Immature natural killer cell (primary cell): ENCODE measurements at regions not wholly inside any gene's neighbourhood (a gene's known extent, or its start where the extent isn't known, plus 50 kb on each side); places are given as distances from the start of the nearest gene placed in this dataset.

Experiments
- DNase-seq, 3 donors: peaks; one replicate each; pipeline ENCODE4 v3.0.0; 2022; ENCODE audit warnings: mixed read lengths in 1 of 3
- H3K27ac Mint-ChIP-seq, 6 donors: one replicate each; pipeline ENCODE4 v1.8.0; 2020; ENCODE audit warnings: mixed read lengths in 6 of 6, mild to moderate bottlenecking in 5 of 6, inconsistent platforms in 4 of 6, moderate library complexity in 3 of 6
- H3K27me3 Mint-ChIP-seq, 3 donors: one replicate each; pipeline ENCODE4 v1.8.0; 2020 to 2021; ENCODE audit warnings: low read depth in 3 of 3, mild to moderate bottlenecking in 3 of 3, mixed read lengths in 3 of 3, moderate library complexity in 3 of 3, inconsistent platforms in 1 of 3
- H3K36me3 Mint-ChIP-seq, 3 donors: one replicate each; pipeline ENCODE4 v1.8.0; 2020; ENCODE audit warnings: mixed read lengths in 3 of 3, inconsistent platforms in 2 of 3, mild to moderate bottlenecking in 2 of 3
- H3K4me1 Mint-ChIP-seq, 2 donors: one replicate each; pipeline ENCODE4 v1.8.0; 2020; ENCODE audit warnings: inconsistent platforms in 2 of 2, mild to moderate bottlenecking in 2 of 2, mixed read lengths in 2 of 2, moderate library complexity in 1 of 2
- H3K4me3 Mint-ChIP-seq, 5 donors: one replicate each; pipeline ENCODE4 v1.8.0; 2020; ENCODE audit warnings: mild to moderate bottlenecking in 5 of 5, mixed read lengths in 5 of 5, inconsistent platforms in 3 of 5, moderate library complexity in 3 of 5
- H3K9me3 Mint-ChIP-seq, 6 donors: one replicate each; pipeline ENCODE4 v1.8.0; 2020; ENCODE audit warnings: mild to moderate bottlenecking in 6 of 6, mixed read lengths in 6 of 6, inconsistent platforms in 4 of 6, moderate library complexity in 3 of 6

DNA sequence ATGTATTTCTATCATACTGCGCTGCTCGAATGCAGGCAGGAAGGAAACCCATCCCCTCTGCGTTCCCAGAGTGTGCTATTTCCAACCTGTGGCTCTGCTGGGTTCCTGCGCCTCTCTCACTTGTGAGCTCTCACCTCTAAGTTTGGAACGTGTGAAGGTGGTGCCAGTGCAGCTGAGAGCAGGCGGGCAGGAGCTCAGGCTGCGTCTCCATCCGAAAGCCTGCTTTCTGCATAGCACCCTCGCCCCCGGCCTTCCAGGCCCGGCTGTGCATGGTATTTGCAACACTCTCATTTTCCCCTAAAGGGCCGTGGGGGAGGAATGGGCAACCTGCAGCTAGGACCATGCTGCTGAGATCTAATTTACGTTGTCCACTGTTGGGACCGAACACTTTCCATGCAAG lies 288.0 kb upstream of the TSHZ2 start:
- H3K4me3 Mint-ChIP-seq, result no peak overlapping the region
- H3K27me3 Mint-ChIP-seq, result peaks cover 0 to 4% (median 1%) of the 10 kb centered on the region in 3 donors
- H3K4me1 Mint-ChIP-seq, result no peaks in the 10 kb centered on the region
- H3K36me3 Mint-ChIP-seq, result no peaks in the 10 kb centered on the region
- no peaks in the 10 kb centered on the region for H3K9me3 Mint-ChIP-seq
- H3K27ac Mint-ChIP-seq, result no peak overlapping the region
- no peak for DNase-seq

DNA sequence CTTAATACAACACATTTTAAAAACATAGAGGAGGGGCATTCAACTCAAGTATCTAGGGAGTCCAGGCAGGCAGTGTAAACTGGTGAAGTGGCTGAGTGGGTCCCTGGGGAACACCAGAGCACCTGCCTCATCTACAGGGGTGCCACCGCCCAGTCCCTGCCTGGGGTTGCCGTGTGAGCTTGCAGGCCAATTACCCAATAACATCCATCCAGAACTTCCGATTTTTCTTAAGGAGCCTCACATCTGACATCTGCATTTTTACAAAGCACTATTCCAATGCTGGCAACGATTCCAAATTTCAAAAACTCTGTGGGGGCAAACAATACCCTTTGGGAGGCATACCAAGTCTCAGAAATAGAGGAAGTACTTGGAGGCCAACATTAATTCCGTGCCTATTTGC lies 288.4 kb upstream of the TSHZ2 start:
- Mint-ChIP-seq H3K9me3 (no peaks in the 10 kb centered on the region), H3K36me3 (no peaks in the 10 kb centered on the region), H3K27ac (no peak overlapping the region), H3K4me3 (no peak overlapping the region), H3K4me1 (no peaks in the 10 kb centered on the region), H3K27me3 (peaks cover 1 to 4% (median 3%) of the 10 kb centered on the region in 3 donors)
- no peak for DNase-seq

DNA sequence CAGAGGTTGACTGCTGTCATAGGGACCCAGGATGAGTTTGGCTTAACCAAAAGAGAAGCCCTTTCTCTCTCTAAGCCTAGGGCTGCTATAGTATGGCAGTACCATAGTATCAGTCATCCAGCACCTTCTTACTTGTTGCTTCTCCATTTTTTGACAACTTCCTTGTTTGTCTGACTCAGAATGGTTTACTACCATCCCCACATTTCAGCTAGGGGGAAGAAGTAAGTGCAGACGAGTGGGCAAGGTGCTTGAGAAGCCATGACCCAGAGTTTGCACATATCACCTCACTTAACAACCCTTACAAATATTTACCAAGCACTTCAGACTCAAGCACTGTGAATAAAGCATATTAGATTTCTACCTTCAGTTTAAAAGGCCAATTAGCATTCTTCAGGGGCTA lies 289.9 kb upstream of the TSHZ2 start:
- H3K27me3 Mint-ChIP-seq, result peaks cover 1 to 4% (median 3%) of the 10 kb centered on the region in 3 donors
- DNase-seq, result no peak
- no peaks in the 10 kb centered on the region for H3K4me1 Mint-ChIP-seq
- H3K9me3 Mint-ChIP-seq, result peaks cover 0 to 2% (median 0%) of the 10 kb centered on the region in 6 donors
- no peak overlapping the region for H3K27ac Mint-ChIP-seq
- no peak overlapping the region for H3K4me3 Mint-ChIP-seq
- H3K36me3 Mint-ChIP-seq, result no peaks in the 10 kb centered on the region

DNA sequence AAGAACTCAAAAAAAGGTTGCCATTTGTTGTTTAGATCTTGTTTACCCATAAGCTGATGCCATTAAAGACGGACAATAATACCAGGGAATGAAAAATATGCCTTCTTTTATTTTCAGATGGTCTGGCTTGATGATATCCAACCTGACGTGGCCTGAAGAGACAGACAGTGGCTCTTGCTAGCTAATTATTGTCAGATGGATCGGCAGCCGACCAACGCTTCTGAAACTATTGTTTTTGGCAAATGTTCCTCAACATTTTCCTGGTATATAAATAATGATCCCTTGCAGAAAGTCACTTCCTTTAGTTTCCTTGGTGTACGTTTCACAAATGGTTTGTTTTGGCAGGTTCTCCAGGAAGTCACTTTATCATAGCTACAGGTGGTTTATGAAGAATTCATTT lies 290.9 kb upstream of the TSHZ2 start:
- H3K4me1 Mint-ChIP-seq, result no peaks in the 10 kb centered on the region
- H3K9me3 Mint-ChIP-seq, result peaks cover 0 to 2% (median 0%) of the 10 kb centered on the region in 6 donors
- no peak overlapping the region for H3K27ac Mint-ChIP-seq
- no peaks in the 10 kb centered on the region for H3K36me3 Mint-ChIP-seq
- no peak overlapping the region for H3K4me3 Mint-ChIP-seq
- peaks cover 3 to 4% (median 4%) of the 10 kb centered on the region in 3 donors for H3K27me3 Mint-ChIP-seq
- DNase-seq, result no peak

DNA sequence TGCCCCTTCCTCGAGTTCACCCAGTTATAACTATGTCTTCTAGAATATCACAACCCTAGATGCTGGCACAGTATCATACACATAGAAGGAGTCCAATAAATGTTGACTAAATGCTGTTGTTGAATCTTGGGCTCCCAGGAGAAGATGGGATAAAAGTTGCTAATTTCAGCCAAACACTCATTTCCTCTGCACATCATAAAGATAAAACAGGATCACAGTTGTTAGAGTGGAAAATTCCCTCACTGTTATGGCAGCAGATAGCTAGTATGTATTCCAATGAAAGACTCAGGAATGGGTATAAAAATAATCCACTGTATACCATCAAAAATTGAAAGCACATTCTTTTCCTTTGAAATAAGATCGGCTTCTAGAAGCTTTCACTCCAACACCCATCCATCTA lies 294.9 kb upstream of the TSHZ2 start:
- Mint-ChIP-seq H3K9me3 (peaks cover 0 to 2% (median 0%) of the 10 kb centered on the region in 6 donors), H3K4me3 (no peak overlapping the region), H3K27ac (no peak overlapping the region), H3K36me3 (no peaks in the 10 kb centered on the region), H3K4me1 (no peaks in the 10 kb centered on the region), H3K27me3 (peaks cover 2 to 3% (median 3%) of the 10 kb centered on the region in 3 donors)
- DNase-seq, result no peak

DNA sequence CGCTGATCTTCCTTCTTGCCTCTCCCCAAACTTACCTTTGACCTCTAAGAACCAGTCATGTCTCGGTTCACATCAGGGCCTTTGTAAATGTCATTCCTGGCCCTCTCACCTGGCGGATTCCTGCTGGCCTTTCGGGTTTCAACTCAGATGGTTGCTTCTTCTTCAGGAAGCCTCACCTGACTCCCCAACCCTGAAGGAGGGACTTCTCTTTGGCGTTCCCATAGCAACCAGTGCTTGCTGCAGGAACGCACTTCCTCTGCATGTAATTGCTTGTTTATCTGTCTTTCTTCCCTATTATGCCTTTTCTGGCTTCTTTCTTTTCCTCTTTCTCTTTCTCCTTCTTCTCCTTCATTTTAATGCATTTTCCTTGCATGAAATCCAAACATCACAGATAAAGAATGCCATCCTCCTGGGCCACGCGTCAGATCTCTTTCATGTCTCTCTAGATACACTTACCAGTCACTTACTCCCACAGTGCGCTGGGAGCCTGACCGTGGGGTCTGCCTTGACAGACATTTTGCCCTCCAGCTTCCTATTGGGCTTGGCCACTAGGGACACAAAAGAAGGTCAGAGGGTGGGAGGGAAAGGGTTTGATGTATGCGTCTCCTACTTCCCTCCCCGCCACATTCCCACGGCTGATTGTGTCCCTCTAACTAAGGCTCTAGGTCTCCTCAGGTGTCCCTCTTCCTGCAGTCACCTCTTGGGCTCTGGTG lies 295.7 kb upstream of the TSHZ2 start:
- no peak for DNase-seq
- H3K4me1 Mint-ChIP-seq, result no peaks in the 10 kb centered on the region
- H3K4me3 Mint-ChIP-seq, result no peak overlapping the region
- H3K27me3 Mint-ChIP-seq, result peaks cover 0 to 4% (median 3%) of the 10 kb centered on the region in 3 donors
- H3K27ac Mint-ChIP-seq, result no peak overlapping the region
- H3K36me3 Mint-ChIP-seq, result no peaks in the 10 kb centered on the region
- H3K9me3 Mint-ChIP-seq, result peaks cover 0 to 2% (median 0%) of the 10 kb centered on the region in 6 donors

DNA sequence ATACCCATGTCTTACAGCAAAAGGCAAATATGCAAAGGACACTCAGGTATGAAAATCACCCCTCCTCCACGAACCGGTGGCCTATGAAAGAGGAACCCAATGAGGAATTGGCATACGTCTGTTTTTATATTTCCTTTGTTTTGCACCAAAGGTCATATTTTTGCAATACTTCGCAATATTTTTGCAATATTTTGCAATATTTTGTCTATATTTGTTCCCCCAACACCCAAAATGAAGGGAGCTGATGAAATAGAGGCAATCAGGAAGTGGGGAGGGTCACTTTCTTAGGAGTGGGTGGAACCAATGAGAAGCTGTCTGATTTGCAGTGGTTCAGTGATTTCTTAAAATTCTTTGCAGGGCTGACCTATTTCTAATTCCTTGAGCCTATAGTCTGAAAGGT lies 296.8 kb upstream of the TSHZ2 start:
- H3K4me3 Mint-ChIP-seq, result no peak overlapping the region
- no peak for DNase-seq
- H3K9me3 Mint-ChIP-seq, result peaks cover 0 to 2% (median 0%) of the 10 kb centered on the region in 6 donors
- no peaks in the 10 kb centered on the region for H3K36me3 Mint-ChIP-seq
- H3K27ac Mint-ChIP-seq, result no peak overlapping the region
- no peaks in the 10 kb centered on the region for H3K4me1 Mint-ChIP-seq
- peaks cover 3 to 6% (median 4%) of the 10 kb centered on the region in 3 donors for H3K27me3 Mint-ChIP-seq

DNA sequence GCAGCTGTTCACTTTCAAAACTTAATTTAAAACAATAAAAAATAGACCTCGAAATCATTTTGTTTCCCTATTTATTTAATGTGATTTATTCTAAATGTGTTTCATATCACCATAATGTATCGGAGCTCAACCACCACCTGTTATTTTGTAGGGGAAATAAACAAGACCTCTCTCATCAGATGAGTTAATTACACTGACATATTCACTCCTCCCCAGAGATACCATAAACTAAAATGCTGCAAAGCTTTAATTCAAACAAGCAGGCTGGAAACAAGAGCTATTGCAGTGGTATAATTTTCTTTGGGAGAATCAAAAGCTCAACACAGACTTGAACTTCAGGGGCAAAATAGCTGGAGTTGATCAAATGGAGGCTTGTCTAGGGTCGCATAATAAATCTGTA lies 303.5 kb upstream of the TSHZ2 start:
- no peak overlapping the region for H3K27ac Mint-ChIP-seq

DNA sequence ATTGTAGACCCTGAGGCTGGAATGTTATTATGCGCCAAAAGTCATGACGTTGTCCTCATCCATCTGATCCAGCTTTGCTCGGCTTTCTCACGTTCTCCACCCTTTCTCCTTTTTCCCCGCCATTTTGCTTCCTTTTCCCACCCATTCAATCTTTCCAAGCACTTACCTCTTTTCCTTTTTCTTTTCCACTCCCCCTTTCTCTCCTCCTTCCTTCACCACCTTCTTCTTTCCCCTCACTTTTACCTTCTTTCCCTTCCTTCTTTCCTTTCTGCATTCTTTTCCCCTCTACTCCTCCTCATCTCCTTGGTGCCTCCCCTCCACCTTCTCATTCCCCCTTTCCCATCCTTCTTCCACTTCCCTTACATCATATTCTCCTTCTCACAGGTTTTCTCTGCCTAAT lies 304.8 kb upstream of the TSHZ2 start:
- no peak overlapping the region for H3K27ac Mint-ChIP-seq
- no peak overlapping the region for H3K4me3 Mint-ChIP-seq
- peaks cover 3 to 7% (median 5%) of the 10 kb centered on the region in 3 donors for H3K27me3 Mint-ChIP-seq
- H3K36me3 Mint-ChIP-seq, result no peaks in the 10 kb centered on the region
- H3K4me1 Mint-ChIP-seq, result no peaks in the 10 kb centered on the region
- DNase-seq, result no peak
- peaks cover 0 to 4% (median 0%) of the 10 kb centered on the region in 6 donors for H3K9me3 Mint-ChIP-seq

More for the DNA sequence above, 303.5 kb upstream of the TSHZ2 start:
- Mint-ChIP-seq H3K9me3 (peaks cover 0 to 1% (median 0%) of the 10 kb centered on the region in 6 donors), H3K4me3 (no peak overlapping the region), H3K27me3 (peaks cover 3 to 7% (median 5%) of the 10 kb centered on the region in 3 donors), H3K4me1 (no peaks in the 10 kb centered on the region), H3K36me3 (no peaks in the 10 kb centered on the region)
- no peak for DNase-seq

DNA sequence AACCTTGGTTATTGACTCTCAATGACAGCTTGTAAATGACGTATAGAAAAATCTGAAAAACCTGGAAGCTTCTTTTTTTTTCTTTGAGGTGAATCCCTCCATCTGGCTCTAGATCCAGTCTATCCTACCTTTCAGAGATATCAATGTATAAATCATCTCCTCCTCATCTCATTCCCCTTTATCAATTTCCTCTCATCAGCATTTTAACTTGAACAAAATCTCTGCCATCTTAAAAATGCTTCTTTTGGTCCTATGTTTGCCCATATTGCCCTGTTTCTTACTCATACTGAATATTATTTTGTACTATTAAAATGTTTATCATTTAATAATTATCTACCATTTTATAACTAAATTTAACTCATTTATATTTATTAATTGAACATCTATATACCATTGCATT lies 306.7 kb upstream of the TSHZ2 start:
- H3K36me3 Mint-ChIP-seq, result no peaks in the 10 kb centered on the region
- peaks cover 0 to 4% (median 0%) of the 10 kb centered on the region in 6 donors for H3K9me3 Mint-ChIP-seq
- H3K4me3 Mint-ChIP-seq, result no peak overlapping the region
- no peak overlapping the region for H3K27ac Mint-ChIP-seq
- no peak for DNase-seq
- H3K4me1 Mint-ChIP-seq, result no peaks in the 10 kb centered on the region
- H3K27me3 Mint-ChIP-seq, result peaks cover 3 to 4% (median 3%) of the 10 kb centered on the region in 3 donors

DNA sequence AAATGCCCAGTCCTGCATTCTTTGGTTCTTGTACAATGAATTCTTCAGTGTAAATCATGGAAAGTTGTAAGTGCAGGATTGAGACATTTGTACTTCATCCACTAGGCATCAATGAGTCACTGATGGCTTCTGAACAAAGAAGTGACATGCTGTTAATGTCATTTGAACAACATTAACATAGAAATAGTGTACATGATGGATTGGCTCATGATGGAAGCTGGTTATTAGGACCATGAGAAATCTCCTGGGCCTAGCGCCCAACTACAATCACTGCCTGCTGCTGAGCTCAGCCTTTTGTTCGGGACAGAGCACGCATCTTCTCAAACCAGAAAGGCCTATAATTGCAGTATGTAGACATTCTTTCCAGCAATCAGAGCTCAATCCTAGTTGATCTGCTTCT lies 316.8 kb upstream of the TSHZ2 start:
- H3K27me3 Mint-ChIP-seq, result peaks cover 3 to 9% (median 4%) of the 10 kb centered on the region in 3 donors
- peaks cover 0 to 3% (median 0%) of the 10 kb centered on the region in 6 donors for H3K9me3 Mint-ChIP-seq
- H3K36me3 Mint-ChIP-seq, result no peaks in the 10 kb centered on the region
- no peak overlapping the region for H3K27ac Mint-ChIP-seq
- DNase-seq, result no peak
- no peaks in the 10 kb centered on the region for H3K4me1 Mint-ChIP-seq
- no peak overlapping the region for H3K4me3 Mint-ChIP-seq

DNA sequence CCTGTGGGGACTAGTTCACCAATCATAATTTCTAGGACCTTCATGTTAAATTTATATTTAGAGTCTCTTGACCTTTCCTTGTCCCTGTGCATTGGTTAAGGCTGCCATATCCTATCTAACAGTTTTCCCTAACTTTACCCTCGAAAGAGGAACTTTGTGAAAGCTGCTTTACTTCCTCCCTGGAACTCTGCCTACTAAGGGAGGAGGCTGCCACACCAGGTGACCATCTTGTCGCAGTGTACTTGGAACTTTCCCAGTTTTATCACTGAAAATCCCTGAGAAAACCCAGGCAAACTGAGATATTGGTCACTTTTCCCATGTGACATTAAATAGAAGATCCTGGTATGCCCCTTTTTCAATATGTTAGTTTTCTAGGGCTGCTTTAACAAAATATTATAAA lies 317.6 kb upstream of the TSHZ2 start:
- peaks cover 0 to 2% (median 0%) of the 10 kb centered on the region in 6 donors for H3K9me3 Mint-ChIP-seq

DNA sequence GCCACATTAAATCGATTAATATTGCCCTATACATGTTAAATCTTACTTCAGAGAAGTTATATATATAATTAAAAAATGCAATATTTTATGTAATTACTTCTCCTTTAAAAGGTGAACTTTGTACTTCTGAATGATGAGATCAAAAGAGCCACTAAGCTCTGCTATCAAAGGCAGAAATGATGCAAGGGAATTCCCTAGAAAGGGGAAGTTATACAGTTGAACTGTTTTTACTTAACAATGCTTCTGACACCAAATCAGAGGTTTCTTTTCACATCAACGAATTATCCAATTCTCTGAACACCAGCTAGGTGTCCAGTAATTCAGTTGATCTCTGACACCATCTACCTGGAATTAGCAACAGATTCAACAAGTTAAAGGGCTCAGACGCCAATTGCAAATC lies 319.9 kb upstream of the TSHZ2 start:
- DNase-seq, result no peak
- Mint-ChIP-seq H3K27me3 (peaks cover 2 to 4% (median 3%) of the 10 kb centered on the region in 3 donors), H3K9me3 (peaks cover 0 to under 1% (median 0%) of the 10 kb centered on the region in 6 donors), H3K27ac (no peak overlapping the region), H3K4me3 (no peak overlapping the region), H3K4me1 (no peaks in the 10 kb centered on the region), H3K36me3 (no peaks in the 10 kb centered on the region)

More for the DNA sequence above, 317.6 kb upstream of the TSHZ2 start:
- no peaks in the 10 kb centered on the region for H3K4me1 Mint-ChIP-seq
- no peak overlapping the region for H3K4me3 Mint-ChIP-seq
- no peak overlapping the region for H3K27ac Mint-ChIP-seq
- H3K36me3 Mint-ChIP-seq, result no peaks in the 10 kb centered on the region
- no peak for DNase-seq
- H3K27me3 Mint-ChIP-seq, result peaks cover 3 to 9% (median 4%) of the 10 kb centered on the region in 3 donors

DNA sequence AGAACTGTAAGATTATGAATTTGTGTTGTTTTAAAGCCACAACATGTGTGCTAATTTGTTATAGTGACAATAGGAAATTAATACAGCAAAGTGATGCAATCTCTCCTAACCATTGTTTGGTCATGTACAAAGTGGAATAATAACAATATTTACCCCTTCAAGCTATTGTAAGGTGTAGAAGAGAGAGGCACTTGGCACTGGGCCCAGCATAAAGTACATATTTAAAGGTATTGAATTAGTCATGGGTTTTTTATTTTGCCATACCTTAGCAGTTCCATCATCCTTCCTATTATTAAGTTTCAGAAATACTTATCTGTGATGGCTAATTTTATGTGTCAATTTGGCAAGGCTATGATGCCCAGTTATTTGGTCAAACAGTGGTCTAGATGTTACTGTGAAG lies 322.4 kb upstream of the TSHZ2 start:
- Mint-ChIP-seq H3K27ac (no peak overlapping the region), H3K4me1 (no peaks in the 10 kb centered on the region)
- DNase-seq, result no peak

DNA sequence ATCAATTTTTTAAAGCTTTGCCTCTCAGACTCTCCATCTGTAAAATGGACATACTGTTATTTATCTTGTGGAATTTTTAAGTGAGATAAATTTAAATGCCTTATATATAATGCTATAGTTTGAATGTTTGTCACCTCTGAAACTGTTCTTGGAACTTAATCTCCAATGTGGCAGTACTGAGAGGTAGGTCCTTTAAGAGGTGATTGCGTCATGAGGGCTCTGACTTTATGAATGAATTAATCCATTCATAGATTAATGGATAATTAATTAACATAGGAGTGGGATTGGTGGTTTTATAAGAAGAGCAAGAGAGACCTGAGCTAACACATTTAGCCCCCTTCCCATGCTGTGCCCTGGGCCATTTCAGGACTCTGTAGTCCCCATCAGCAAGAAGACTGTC lies 326.3 kb upstream of the TSHZ2 start:
- Mint-ChIP-seq H3K36me3 (no peaks in the 10 kb centered on the region), H3K27ac (no peak overlapping the region), H3K4me3 (no peak overlapping the region), H3K27me3 (peaks cover 2 to 6% (median 2%) of the 10 kb centered on the region in 3 donors), H3K9me3 (no peaks in the 10 kb centered on the region), H3K4me1 (no peaks in the 10 kb centered on the region)
- no peak for DNase-seq

More for the DNA sequence above, 322.4 kb upstream of the TSHZ2 start:
- no peaks in the 10 kb centered on the region for H3K36me3 Mint-ChIP-seq
- H3K4me3 Mint-ChIP-seq, result no peak overlapping the region
- no peaks in the 10 kb centered on the region for H3K9me3 Mint-ChIP-seq
- peaks cover 4 to 6% (median 4%) of the 10 kb centered on the region in 3 donors for H3K27me3 Mint-ChIP-seq
